ENCODE measurements at regions not wholly inside any gene's neighbourhood (a gene's known extent, or its start where the extent isn't known, plus 50 kb on each side); places are given as distances from the start of the nearest gene placed in this dataset.

DNA sequence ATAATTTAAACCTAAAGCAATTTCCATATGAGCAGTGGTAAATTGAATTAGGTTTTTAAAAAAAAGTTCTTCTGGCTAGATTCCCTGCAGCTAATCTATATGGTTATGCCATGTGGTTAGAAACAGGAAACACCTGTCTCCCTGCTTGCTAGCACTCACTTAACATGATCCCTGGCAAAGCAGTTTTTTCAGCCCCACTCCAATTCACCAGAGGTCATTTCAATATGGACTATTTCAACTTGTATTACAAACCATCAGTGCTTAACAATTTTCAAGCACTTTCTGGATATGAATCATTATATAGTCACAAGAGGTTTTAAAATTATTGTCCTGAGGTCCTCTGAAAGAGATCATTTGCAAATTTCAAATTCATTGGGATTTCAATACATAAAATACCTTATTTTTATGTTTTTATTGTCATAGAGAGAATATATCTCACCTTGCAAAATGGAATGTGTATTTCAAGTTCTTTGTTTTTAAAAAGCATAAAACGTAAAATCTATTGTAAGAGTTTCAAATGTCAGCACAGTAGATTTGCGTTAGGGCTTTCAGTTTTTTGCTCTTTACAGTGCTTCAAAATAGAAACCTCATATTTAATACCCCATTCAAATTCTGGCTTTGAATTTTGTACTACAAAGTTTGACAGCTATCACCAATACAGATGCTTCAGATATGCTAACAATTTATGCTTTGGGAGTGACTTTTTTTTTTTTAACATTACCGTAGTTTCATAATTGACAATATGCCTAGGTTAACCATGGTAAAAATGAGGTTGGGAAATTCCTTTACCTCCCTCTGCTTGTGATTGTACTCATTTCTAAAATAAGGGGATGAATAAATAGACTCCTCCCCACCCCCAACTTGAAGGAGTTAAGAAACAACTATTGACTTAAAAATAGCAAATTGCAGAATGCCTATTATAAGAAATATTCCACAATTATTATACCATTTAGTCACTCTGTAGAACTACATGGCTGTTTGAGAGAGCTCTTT is 117.5 kb upstream of the HGF start:
- DNase-seq (ENCODE audit: low read depth), result peak; percentile 63
- no peak for TF ChIP-seq CTCF (IDR thresholded peaks at IDR 0.05; ENCODE audit: insufficient read depth, low read depth, low read length, missing control alignments)
- H3K4me3 ChIP-seq (ENCODE audit: low read depth, low read length), result peak overlapping the region; percentile 24; the same call in 1 of the 2 replicates

GRCh38 chr7:81886211-81886764 is 116.4 kb upstream of the HGF start:
- H3K4me3 ChIP-seq (ENCODE audit: low read depth, low read length), result no peak overlapping the region
- DNase-seq (ENCODE audit: low read depth), result no peak
- no peak for TF ChIP-seq CTCF (IDR thresholded peaks at IDR 0.05; ENCODE audit: insufficient read depth, low read depth, low read length, missing control alignments)

DNA sequence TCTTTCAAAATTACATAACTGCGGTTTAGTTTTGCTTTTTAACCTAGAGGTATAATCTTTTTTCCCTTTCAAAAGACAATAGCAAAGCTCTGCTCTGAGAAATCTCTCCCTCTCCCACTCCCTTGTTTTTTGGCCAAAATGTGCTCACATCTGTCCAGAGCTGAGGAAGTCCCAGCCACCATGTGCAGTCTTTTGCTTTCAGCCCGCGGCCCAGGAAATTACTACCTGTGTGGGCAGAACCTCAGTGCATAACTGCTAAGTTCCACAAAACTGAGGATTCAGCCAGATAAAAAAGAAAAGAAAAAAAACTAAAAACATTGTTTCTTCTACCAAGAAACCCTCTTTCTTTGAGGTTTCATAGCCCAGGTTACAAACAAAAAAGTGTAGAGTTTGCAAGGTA is 115.0 kb upstream of the HGF start:
- TF ChIP-seq CTCF (IDR thresholded peaks at IDR 0.05; ENCODE audit: insufficient read depth, low read depth, low read length, missing control alignments), result no peak
- no peak for DNase-seq (ENCODE audit: low read depth)
- H3K4me3 ChIP-seq (ENCODE audit: low read depth, low read length), result peak overlapping the region; percentile 30; the same call in 1 of the 2 replicates

GRCh38 chr7:81883801-81884393 is 114.0 kb upstream of the HGF start:
- H3K4me3 ChIP-seq (ENCODE audit: low read depth, low read length), result peak overlapping the region; percentile 30
- peak; percentile 55 for DNase-seq (ENCODE audit: low read depth)
- no peak for TF ChIP-seq CTCF (IDR thresholded peaks at IDR 0.05; ENCODE audit: insufficient read depth, low read depth, low read length, missing control alignments)

GRCh38 chr7:81882086-81882485 is 112.2 kb upstream of the HGF start:
- no peak for TF ChIP-seq CTCF (IDR thresholded peaks at IDR 0.05; ENCODE audit: insufficient read depth, low read depth, low read length, missing control alignments)
- no peak overlapping the region for H3K4me3 ChIP-seq (ENCODE audit: low read depth, low read length)
- DNase-seq (ENCODE audit: low read depth), result no peak

DNA sequence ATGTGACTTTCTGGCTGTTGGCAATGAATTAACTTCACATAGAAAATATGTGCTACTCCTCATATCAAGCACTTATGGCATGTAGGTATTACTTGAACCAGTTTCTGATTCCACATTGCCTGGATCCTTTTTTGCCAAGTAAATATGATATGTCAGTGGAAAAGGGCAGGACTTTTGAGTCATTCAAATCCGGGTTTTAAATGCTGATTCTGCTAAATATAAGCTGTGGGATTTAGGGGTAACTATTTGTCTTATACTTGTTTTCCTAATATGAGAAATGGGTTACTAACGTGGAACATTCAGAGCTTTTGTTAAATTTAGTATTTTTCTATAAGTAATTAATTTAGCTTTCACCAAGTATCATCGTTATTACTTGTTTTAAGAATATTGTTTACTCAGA is 108.0 kb upstream of the HGF start:
- no peak overlapping the region for H3K4me3 ChIP-seq (ENCODE audit: low read depth, low read length)
- TF ChIP-seq CTCF (IDR thresholded peaks at IDR 0.05; ENCODE audit: insufficient read depth, low read depth, low read length, missing control alignments), result no peak
- no peak for DNase-seq (ENCODE audit: low read depth)
